ENCODE measurements at regions not wholly inside any gene's neighbourhood (a gene's known extent, or its start where the extent isn't known, plus 50 kb on each side); places are given as distances from the start of the nearest gene placed in this dataset.

- no peak for TF ChIP-seq REST (IDR thresholded peaks at IDR 0.05)
- TF ChIP-seq FOXA2 (IDR thresholded peaks at IDR 0.05): no peak
- TF ChIP-seq RAD21 (IDR thresholded peaks at IDR 0.05): no peak
These were observed 162.0 kb upstream of the C1orf174 start (continued) for GRCh38 chr1:4062041-4062440.

DNA sequence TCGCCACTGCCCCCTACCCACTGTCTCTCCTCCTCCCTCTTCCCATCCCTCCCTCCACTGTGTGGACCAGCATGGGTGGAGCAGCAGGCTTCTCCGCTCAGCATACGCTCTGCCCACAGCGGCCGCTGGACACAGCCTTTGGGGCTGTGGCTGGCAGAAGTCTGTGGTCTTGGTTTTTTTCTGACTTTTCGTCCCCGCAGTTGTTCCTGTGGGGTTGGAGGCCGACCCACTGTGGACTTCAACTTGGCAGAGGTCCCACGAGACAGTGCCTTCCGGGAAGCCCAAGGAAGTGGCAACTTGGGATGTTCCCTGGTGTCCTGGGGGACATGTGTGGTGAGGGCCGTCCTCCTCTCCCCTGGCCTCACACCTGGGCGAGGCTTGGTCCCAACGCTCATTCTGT lies 162.5 kb upstream of the C1orf174 start:
- 63% methylated on average over 13 of the region's 13 CpGs for WGBS
- no peaks in the 10 kb centered on the region for H3K9me3 ChIP-seq (ENCODE audit: control insufficient read depth in 4 of 4, low read length in 3 of 4)

DNA sequence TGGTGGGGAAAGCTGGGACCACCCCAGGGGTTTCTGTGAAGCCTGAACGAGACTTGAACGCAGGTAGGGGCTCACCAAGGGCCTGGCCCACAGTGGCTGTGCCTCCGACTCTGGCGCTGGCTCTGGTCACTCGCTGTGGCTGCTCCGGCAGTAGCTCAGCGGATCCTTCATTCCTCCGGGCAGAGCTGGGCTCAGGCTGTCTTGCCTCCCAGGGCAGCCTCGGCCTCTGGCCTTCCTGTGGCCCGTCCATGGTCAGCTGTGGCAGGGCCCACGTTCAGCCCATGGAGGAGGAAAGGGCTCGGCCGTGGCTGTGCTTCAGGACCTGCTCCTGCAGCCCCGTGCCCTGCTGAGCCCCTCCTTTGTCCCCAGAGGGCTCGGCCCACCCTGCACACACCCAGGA lies 162.9 kb upstream of the C1orf174 start:
- 78% methylated on average over 15 of the region's 15 CpGs for WGBS

More for the DNA sequence above, 162.5 kb upstream of the C1orf174 start:
- Histone ChIP-seq H3K9ac (ENCODE audit: low read depth in 1 of 2, low read length in 2 of 2) (no peak overlapping the region), H3K4me3 (ENCODE audit: low read depth in 1 of 3, low read length in 3 of 3) (no peak overlapping the region), H3K27me3 (ENCODE audit: control insufficient read depth in 4 of 4, insufficient read depth in 4 of 4, low read length in 3 of 4) (no peaks in the 10 kb centered on the region), H3K36me3 (ENCODE audit: control insufficient read depth in 4 of 4, insufficient read depth in 3 of 4, low read depth in 1 of 4, low read length in 3 of 4) (no peaks in the 10 kb centered on the region), H3K27ac (ENCODE audit: low read depth in 1 of 2, low read length in 2 of 2) (no peak overlapping the region), H3K4me1 (ENCODE audit: control insufficient read depth in 4 of 4, insufficient read depth in 4 of 4, low read length in 3 of 4) (no peaks in the 10 kb centered on the region)
- no peak for DNase-seq (ENCODE audit: low spot score)
- TF ChIP-seq, protein P1, sequence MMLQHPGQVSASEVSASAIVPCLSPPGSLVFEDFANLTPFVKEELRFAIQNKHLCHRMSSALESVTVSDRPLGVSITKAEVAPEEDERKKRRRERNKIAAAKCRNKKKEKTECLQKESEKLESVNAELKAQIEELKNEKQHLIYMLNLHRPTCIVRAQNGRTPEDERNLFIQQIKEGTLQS (IDR thresholded peaks at IDR 0.05): no peak
- TF ChIP-seq MAX (IDR thresholded peaks at IDR 0.05) (no peak), NR2F2 (IDR thresholded peaks at IDR 0.05) (no peak), RXRA (IDR thresholded peaks at IDR 0.05) (no peak), FOXA1 (IDR thresholded peaks at IDR 0.05) (no peak), ZBTB33 (IDR thresholded peaks at IDR 0.05) (no peak), HNF4G (IDR thresholded peaks at IDR 0.05) (no peak), GABPA (IDR thresholded peaks at IDR 0.05 in 1 of 2, conservative IDR thresholded peaks at IDR 0.05 in 1 of 2) (no peak)

More for the DNA sequence above, 162.9 kb upstream of the C1orf174 start:
- Histone ChIP-seq H3K9ac (ENCODE audit: low read depth in 1 of 2, low read length in 2 of 2) (no peak overlapping the region), H3K36me3 (ENCODE audit: control insufficient read depth in 4 of 4, insufficient read depth in 3 of 4, low read depth in 1 of 4, low read length in 3 of 4) (no peaks in the 10 kb centered on the region), H3K27ac (ENCODE audit: low read depth in 1 of 2, low read length in 2 of 2) (no peak overlapping the region), H3K4me1 (ENCODE audit: control insufficient read depth in 4 of 4, insufficient read depth in 4 of 4, low read length in 3 of 4) (no peaks in the 10 kb centered on the region), H3K4me3 (ENCODE audit: low read depth in 1 of 3, low read length in 3 of 3) (no peak overlapping the region), H3K27me3 (ENCODE audit: control insufficient read depth in 4 of 4, insufficient read depth in 4 of 4, low read length in 3 of 4) (no peaks in the 10 kb centered on the region), H3K9me3 (ENCODE audit: control insufficient read depth in 4 of 4, low read length in 3 of 4) (no peaks in the 10 kb centered on the region)
- no peak for DNase-seq (ENCODE audit: low spot score)
- TF ChIP-seq JUND (IDR thresholded peaks at IDR 0.05): no peak
- no peak for TF ChIP-seq HNF4G (IDR thresholded peaks at IDR 0.05)
- TF ChIP-seq GABPA (IDR thresholded peaks at IDR 0.05 in 1 of 2, conservative IDR thresholded peaks at IDR 0.05 in 1 of 2): no peak
- TF ChIP-seq, protein P2, sequence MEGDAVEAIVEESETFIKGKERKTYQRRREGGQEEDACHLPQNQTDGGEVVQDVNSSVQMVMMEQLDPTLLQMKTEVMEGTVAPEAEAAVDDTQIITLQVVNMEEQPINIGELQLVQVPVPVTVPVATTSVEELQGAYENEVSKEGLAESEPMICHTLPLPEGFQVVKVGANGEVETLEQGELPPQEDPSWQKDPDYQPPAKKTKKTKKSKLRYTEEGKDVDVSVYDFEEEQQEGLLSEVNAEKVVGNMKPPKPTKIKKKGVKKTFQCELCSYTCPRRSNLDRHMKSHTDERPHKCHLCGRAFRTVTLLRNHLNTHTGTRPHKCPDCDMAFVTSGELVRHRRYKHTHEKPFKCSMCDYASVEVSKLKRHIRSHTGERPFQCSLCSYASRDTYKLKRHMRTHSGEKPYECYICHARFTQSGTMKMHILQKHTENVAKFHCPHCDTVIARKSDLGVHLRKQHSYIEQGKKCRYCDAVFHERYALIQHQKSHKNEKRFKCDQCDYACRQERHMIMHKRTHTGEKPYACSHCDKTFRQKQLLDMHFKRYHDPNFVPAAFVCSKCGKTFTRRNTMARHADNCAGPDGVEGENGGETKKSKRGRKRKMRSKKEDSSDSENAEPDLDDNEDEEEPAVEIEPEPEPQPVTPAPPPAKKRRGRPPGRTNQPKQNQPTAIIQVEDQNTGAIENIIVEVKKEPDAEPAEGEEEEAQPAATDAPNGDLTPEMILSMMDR (IDR thresholded peaks at IDR 0.05; ENCODE audit: low read depth, low read length, missing input control): no peak
- no peak for TF ChIP-seq TAF1 (conservative IDR thresholded peaks at IDR 0.05)
- TF ChIP-seq, protein P1 (IDR thresholded peaks at IDR 0.05): no peak
- no peak for TF ChIP-seq YY1 (IDR thresholded peaks at IDR 0.05)
- no peak for TF ChIP-seq EGR1 (IDR thresholded peaks at IDR 0.05; ENCODE audit: low read depth in 2 of 2)
- no peak for TF ChIP-seq NR2F2 (IDR thresholded peaks at IDR 0.05)
- no peak for TF ChIP-seq MAX (IDR thresholded peaks at IDR 0.05)
- no peak for TF ChIP-seq ZBTB33 (IDR thresholded peaks at IDR 0.05)
- TF ChIP-seq HNF4A (conservative IDR thresholded peaks at IDR 0.05): no peak
- TF ChIP-seq FOXA1 (IDR thresholded peaks at IDR 0.05): no peak
